Occipital lobe (tissue), 1 donor: ENCODE measurements at regions not wholly inside any gene's neighbourhood (a gene's known extent, or its start where the extent isn't known, plus 50 kb on each side); places are given as distances from the start of the nearest gene placed in this dataset.
"Not testable (repeated sequence)": the region's sequence is repeated elsewhere in the genome, so short reads cannot be mapped to it uniquely, and the experiment has no call there.

Experiments used
- DNase-seq: peaks from one replicate; lab custom pipeline; 2025; lab: John Stamatoyannopoulos, UW

DNA sequence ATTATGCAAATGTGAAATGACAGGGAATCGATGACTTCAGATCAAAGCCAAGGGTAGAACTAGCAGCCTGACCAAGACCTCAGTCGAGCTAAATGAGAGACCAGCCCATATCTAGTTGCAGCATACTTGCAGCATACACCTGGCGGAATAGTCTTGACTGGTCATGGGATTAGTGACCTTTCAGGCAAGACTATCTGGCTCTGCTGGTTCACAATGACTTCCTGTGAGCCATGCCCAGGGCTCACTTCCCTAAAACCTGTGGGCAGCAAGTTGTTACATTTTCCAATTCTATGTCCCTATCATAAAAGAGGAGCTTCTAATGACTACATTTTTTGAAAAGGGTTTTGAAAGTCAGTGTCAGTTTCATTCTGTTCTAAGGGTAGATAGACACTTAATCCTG lies 1624.9 kb upstream of the CELF4 start:
- DNase-seq: no peak

DNA sequence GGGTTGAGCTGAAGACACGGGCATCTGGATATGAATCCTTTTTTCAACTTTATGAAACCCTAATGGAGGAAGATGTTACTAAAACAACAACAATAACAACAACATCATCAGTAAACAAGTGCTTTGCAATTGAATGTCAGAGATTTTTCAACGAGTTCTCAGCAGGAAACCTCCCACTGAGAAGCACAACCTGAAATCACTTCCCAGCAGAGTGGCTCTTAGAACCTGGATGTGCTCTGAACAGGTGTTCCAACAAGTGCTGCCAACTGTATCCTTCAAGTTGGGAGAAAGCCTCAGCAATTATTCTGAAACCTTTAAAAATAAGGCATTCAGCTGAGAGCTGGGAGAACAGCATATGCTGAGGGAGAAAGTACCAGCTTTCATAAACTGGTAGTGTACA lies 1622.7 kb upstream of the CELF4 start:
- no peak for DNase-seq

GRCh38 chr18:39186008-39186407 lies 1620.4 kb upstream of the CELF4 start:
- DNase-seq: no peak

- DNase-seq: no peak
Measured at GRCh38 chr18:39184176-39184575, 1618.6 kb upstream of the CELF4 start.

DNA sequence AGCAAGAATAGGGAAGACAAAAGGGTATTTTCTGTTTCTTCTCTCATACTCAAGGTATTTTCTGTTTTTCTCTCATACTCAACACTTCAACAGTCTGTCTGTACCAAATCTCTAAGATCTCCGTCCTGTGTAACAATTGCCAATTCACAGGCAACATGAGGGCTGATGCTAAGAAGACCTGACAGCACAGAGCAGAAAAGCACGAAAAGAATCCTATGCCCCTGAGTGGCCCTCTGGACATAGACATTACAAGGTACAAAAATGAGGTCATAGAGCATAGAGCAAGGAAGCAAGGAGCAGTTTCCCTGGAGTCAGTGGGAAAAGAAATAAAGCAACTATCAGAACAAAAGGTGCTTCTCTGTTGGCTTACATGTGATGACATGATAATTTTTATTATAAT lies 1612.6 kb upstream of the CELF4 start:
- no peak for DNase-seq

GRCh38 chr18:39172695-39173421 lies 1607.3 kb upstream of the CELF4 start:
- no peak for DNase-seq

- DNase-seq: no peak
Measured at GRCh38 chr18:39168723-39169122, 1603.1 kb upstream of the CELF4 start.

DNA sequence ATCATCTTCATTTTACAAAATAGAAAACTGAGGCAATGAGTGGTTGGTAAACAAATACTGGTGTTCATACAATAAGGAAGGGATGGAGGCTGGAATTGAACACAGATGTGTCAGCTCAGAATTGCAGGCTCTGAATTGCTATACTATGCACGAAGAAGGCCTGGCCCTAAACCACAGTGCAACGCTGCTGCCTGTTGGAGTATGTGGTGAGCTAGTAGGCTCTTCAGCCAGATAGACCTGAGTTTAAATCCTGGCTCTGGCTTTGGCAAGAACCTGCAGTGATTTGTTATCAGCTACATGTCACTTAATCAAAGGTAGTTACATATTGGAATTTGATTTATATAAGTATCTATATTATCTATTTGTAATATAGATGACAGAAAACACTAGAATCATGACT lies 1602.4 kb upstream of the CELF4 start:
- DNase-seq: no peak

DNA sequence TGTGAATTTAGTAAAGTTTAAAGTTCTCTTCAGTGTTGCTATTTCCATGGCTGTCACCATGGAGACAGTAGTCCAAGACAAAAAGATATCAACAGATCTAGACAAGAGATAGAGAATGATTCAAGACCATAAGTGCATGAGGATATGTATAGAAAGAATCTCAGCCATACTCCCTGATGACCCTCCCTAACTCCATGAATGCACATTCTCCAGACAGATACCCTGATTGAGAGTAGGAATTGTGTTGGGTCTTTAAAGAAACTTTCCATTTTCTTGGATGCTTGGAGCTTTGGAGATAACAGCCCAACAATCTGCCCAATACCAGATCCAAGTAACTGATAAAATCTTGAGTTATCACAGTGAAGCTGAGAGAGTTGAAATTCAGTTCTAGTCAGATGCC lies 1601.2 kb upstream of the CELF4 start:
- DNase-seq: no peak

- no peak for DNase-seq
Measured at GRCh38 chr18:39162013-39162827, 1596.6 kb upstream of the CELF4 start.

GRCh38 chr18:39149211-39149806 lies 1583.7 kb upstream of the CELF4 start:
- DNase-seq: no peak

DNA sequence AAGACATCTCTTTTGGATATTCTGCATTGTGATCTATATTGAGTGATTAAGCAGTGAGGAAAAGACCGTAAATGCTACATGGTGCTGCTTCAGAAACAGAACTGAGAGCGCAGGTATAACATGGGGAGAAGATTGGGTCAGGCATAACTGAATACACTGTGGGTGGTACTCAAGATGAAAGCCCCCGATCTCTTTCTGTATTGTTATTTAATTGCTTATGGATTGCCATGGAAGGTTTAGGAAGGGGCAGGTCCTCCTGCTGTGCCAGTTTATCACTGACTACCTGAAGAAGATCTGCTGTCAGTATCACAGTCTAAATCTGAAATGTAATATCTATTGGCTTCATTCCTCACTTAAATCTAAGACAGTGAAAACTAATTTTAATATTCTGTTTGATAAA lies 1568.7 kb upstream of the CELF4 start:
- no peak for DNase-seq

DNA sequence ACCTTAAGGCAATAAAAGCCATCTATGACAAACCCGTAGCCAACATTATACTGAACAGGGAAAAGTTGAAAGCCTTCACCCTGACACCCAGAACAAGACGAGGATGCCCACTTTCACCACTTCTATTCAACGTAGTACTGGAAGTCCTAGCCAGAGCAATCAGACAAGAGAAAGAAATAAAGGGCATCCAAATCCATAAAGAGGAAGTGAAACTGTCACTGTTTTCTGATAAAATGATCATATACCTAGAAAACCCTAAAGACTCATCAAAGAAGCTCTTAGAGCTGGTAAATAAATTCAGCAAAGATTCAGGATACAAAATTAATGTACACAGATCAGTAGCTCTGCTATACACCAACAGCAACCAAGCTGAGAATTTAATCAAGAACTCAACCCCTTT lies 1561.9 kb upstream of the CELF4 start:
- DNase-seq: not testable (repeated sequence)

- no peak for DNase-seq
Measured at GRCh38 chr18:39113790-39114189, 1548.2 kb upstream of the CELF4 start.

GRCh38 chr18:39105104-39105503 lies 1539.5 kb upstream of the CELF4 start:
- DNase-seq: no peak

- DNase-seq: no peak
Measured at GRCh38 chr18:39072970-39073369, 1507.4 kb upstream of the CELF4 start.

DNA sequence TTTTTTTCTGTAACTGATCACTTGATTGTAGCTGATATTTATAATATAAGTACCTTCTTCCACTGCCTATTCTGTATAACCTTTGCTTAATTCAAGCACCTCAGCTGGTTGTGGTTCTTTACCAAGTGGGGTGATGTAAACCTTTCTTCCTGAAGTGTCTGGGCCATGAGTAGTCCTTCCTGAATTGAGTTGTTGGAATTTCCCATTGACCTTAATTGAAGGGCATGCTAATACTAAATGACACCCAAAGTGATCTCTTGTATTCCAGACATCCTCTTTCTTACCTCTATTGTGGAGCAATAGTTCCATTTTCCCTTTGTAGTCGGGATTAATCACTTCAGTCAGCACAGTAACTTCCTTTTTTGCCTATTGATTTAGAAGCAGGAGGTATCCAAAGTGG lies 1496.8 kb upstream of the CELF4 start:
- no peak for DNase-seq

- no peak for DNase-seq
Measured at GRCh38 chr18:39058386-39059000, 1492.9 kb upstream of the CELF4 start.

GRCh38 chr18:39057423-39058064 lies 1491.9 kb upstream of the CELF4 start:
- DNase-seq: no peak

DNA sequence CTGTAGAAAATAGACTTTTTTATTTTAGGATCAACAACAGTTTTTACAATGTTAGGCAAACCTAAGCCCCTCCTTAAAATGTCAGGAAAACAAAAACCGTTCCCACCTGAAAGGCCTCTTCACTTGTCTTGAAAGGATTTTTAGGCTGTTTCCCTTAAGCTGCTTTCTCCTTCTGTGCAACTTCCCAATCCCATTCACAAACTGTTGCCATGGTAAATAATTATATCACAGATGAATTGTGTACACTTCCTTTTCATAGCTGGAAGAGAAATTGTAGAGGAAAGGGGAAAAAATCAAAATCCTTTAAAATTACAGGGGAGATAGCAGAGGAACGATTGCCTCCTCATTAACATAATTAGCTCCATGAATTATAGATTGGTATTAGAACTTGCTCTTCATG lies 1488.0 kb upstream of the CELF4 start:
- DNase-seq: no peak

DNA sequence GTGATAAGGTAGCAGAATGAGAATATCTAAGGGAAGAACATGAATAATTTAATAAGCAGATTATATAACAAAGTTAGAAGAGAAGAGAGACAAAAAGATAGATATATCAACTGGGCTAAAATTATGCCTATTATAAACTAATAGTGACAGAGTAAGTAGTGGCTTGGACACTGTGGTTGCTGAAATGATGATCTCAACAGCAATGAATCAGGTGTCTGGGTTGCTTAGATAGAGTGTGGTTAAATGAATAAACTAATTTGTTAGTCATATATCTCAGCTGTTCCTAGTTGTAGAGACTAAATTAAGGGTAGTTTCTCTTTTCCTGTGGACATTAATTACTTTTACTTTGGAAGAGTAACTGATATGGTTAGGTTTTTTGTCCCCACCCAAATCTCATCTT lies 1485.4 kb upstream of the CELF4 start:
- DNase-seq: no peak

GRCh38 chr18:39039813-39040212 lies 1474.2 kb upstream of the CELF4 start:
- DNase-seq: no peak
